GM12874 (cell line): ENCODE measurements at regions not wholly inside any gene's neighbourhood (a gene's known extent, or its start where the extent isn't known, plus 50 kb on each side); places are given as distances from the start of the nearest gene placed in this dataset.

ENCODE experiments used
- CTCF ChIP-seq: IDR thresholded peaks from 2 replicates; pipeline ENCODE4 v1.5.1; 2011; ENCODE audit warnings: low read depth, mild to moderate bottlenecking, control low read depth, low read length, moderate library complexity; ENCODE audit not compliant: insufficient read depth

GRCh38 chr7:156490021-156490800, 150.4 kb upstream of the RNF32 start:
- TF ChIP-seq CTCF: no peak

DNA sequence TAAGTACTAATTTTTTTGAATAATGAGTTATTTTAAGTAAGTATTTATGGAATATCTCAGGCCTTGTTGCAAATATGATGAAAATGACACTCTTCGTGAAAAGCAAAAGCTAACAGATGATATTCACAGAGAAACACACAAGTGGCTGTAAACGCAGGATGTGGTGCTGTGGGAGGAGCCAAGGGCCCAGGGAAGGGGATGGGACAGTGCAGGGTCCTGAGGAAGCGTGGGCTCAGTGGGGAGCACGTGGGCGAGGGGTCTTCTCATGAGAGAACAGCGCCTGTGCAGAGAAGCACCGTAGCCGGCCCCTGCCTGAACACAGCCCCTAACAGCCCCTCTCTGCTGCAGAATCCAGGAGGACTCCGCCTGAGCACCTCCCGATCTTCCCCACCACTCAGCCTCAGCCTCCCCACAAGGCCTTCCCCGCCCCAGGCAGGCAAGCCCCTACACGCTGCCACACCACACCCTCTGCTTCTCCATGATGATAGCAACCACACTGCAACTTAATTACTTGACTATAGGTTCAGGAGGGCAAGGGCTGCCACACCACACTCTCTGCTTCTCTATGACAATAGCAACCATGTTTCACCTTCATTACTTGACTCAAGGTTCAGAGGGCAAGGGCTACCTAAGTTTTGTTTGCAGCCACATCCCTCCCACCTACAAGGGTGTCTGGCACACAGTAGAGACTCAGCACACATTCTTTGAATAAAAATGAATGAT, 152.6 kb upstream of the RNF32 start:
- no peak for TF ChIP-seq CTCF

DNA sequence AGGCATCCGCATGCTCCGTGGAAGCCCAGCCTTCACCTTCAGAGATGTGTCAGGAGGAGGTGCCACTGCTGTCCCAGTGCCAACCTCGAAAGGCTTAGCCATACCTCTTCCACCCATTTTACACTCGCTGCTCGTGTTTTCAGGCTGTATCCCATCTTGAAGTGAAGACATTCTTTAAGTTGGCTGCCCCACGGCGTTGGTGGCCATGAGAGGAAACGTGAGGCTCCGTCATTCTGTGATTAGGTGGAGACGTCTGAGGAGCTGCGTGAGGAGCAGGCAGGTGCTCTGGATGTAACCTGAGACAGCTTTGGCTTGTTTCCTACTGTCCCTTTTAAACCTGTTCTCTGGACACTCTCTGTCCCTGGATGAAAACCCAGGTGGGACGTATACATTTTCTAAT, 159.9 kb upstream of the RNF32 start:
- no peak for TF ChIP-seq CTCF

GRCh38 chr7:156479596-156479995, 161.0 kb upstream of the RNF32 start:
- no peak for TF ChIP-seq CTCF

DNA sequence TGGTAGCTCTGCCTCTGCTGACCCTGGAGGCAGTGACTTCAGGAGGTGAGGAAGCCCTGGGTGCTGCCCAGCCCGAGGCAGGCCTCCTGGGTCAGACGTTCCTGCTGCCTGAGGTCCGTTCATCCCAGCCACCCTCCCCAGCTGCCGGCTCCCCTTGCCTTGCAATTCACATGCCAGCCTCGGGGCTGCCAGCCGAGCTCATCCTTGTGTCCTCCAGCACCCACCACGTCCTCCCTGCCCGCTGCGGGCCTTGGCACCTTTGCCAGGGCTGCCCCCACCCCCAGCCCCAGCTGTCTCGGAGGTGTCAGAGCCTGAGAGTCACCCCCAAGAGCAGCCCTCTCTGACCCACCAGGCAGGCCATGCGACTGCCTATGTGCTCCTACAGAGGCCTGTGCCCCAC, 162.1 kb upstream of the RNF32 start:
- no peak for TF ChIP-seq CTCF

DNA sequence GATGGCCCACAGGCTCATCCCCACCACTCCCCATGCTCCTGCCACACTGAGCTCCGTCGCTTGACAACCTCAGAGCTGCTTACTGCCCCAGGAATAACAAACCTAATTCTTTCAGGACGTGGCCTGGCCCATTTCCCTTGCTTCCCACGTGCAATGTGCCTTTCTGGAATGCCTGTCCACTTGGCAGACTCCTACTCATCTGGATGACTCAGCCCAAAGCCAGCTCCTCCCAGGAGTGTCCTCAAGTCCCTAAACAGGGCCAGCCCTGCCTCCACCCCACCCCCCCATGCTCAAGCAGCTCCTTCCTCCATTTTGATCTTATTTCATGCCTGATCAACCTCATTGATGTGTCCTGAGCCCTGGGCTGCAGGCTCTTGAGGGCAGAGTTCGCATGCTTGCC, 164.9 kb upstream of the RNF32 start:
- TF ChIP-seq CTCF: no peak

- TF ChIP-seq CTCF: no peak
These were observed 165.4 kb upstream of the RNF32 start for GRCh38 chr7:156475179-156475578.
